K562 (cell line): ENCODE measurements at regions not wholly inside any gene's neighbourhood (a gene's known extent, or its start where the extent isn't known, plus 50 kb on each side); places are given as distances from the start of the nearest gene placed in this dataset.

Experiments
- ARID3A ChIP-seq: IDR thresholded peaks from 2 replicates; pipeline ENCODE4 v1.6.1; 2012; ENCODE audit warnings: low read depth, low read length, improper control_type of control experiment, borderline replicate concordance
- EP400 ChIP-seq: fragments of 450-650 bp; IDR thresholded peaks from 2 replicates; pipeline ENCODE4 v1.6.1; 2017; ENCODE audit warnings: antibody characterized with exemption, mild to moderate bottlenecking, moderate library complexity
- ETV5 ChIP-seq: sonication (generic); formaldehyde crosslinking; IDR thresholded peaks from 2 replicates; pipeline ENCODE4 v1.4.0; 2020; ENCODE audit warnings: low read depth, mild to moderate bottlenecking, missing genetic modification reagents
- GABPB2 ChIP-seq: fragments of 250-450 bp; sonication (Bioruptor Pico); conservative IDR thresholded peaks from 2 replicates; pipeline ENCODE4 v1.5.1; 2021; ENCODE audit warnings: mild to moderate bottlenecking
- GATAD2B ChIP-seq: fragments of 450-650 bp; IDR thresholded peaks from 2 replicates; pipeline ENCODE4 v1.6.1; 2017; ENCODE audit warnings: mild to moderate bottlenecking, borderline replicate concordance
- HDAC2 ChIP-seq: fragments of 450-650 bp; IDR thresholded peaks from 2 replicates; pipeline ENCODE4 v1.6.1; 2016; ENCODE audit warnings: mild to moderate bottlenecking
- MIER1 ChIP-seq: fragments of 450-650 bp; IDR thresholded peaks from 2 replicates; pipeline ENCODE4 v1.6.1; 2016; ENCODE audit warnings: antibody characterized with exemption, mild to moderate bottlenecking, low read depth
- RBM15 ChIP-seq: fragments of 200-400 bp; formaldehyde crosslinking; IDR thresholded peaks from 2 replicates; pipeline ENCODE4 v1.6.1; 2018; ENCODE audit warnings: mild to moderate bottlenecking, low read length, moderate library complexity; ENCODE audit not compliant: insufficient read depth
- SREBF2 ChIP-seq: sonication (generic); formaldehyde crosslinking; IDR thresholded peaks from 2 replicates; pipeline ENCODE4 v1.4.0; 2020; ENCODE audit warnings: mild to moderate bottlenecking, missing genetic modification reagents
- TCF7 ChIP-seq: sonication (generic); IDR thresholded peaks from 2 replicates; pipeline ENCODE4 v1.6.1; 2016; ENCODE audit warnings: antibody characterized with exemption, borderline replicate concordance
- ZC3H4 ChIP-seq: sonication (generic); formaldehyde crosslinking; IDR thresholded peaks from 2 replicates; pipeline ENCODE4 v1.9.0; 2021; ENCODE audit warnings: missing genetic modification reagents, borderline replicate concordance

- TF ChIP-seq EP400 (no peak), GABPB2 (no peak), TCF7 (no peak), RBM15 (no peak), HDAC2 (no peak), ZC3H4 (no peak), GATAD2B (no peak), MIER1 (no peak), ETV5 (CRISPR knock-in tag) (no peak), ARID3A (no peak), SREBF2 (no peak)
Observed at GRCh38 chr3:193983846-193984818, 151.8 kb upstream of the HES1 start (continued).
